Lower lobe of right lung (tissue), 2 donors: ENCODE measurements at regions not wholly inside any gene's neighbourhood (a gene's known extent, or its start where the extent isn't known, plus 50 kb on each side); places are given as distances from the start of the nearest gene placed in this dataset.

Experiments used
- ATAC-seq, 2 donors: fragments of 200-7000 bp; cut with Tn5 transposase; one replicate each; pipeline ENCODE4 v1.9.1; 2020 to 2022; ENCODE audit warnings: mild to moderate bottlenecking in 2 of 2, moderate library complexity in 2 of 2
- DNase-seq: peaks from one replicate; pipeline ENCODE4 v3.0.0-alpha.2; 2020
- H3K27ac ChIP-seq: fragments of 200-600 bp; one replicate; pipeline ENCODE4 v1.8.0; 2022
- H3K27me3 ChIP-seq: fragments of 200-600 bp; one replicate; pipeline ENCODE4 v1.8.0; 2022; ENCODE audit warnings: low read depth
- H3K36me3 ChIP-seq: fragments of 200-600 bp; one replicate; pipeline ENCODE4 v1.8.0; 2022; ENCODE audit warnings: mild to moderate bottlenecking
- H3K4me1 ChIP-seq: fragments of 200-600 bp; one replicate; pipeline ENCODE4 v1.8.0; 2022
- H3K4me3 ChIP-seq: fragments of 200-600 bp; one replicate; pipeline ENCODE4 v1.8.0; 2022; ENCODE audit warnings: mild to moderate bottlenecking
- H3K9me3 ChIP-seq: fragments of 200-600 bp; one replicate; pipeline ENCODE4 v1.8.0; 2022
- intact Hi-C: fragments of 100-400 bp; cut with DNase I; formaldehyde crosslinking; loops from one replicate; pipeline ENCODE4 v1.11.0; 2022
- TF ChIP-seq, protein P1 (sequence below): fragments of 200-600 bp; IDR thresholded peaks from one replicate; pipeline ENCODE4 v1.8.0; 2022; ENCODE audit warnings: antibody characterized with exemption, mild to moderate bottlenecking
- donor health status: DM: no; HTN: yes; CAD: no; lungs with severe emphysema.

DNA sequence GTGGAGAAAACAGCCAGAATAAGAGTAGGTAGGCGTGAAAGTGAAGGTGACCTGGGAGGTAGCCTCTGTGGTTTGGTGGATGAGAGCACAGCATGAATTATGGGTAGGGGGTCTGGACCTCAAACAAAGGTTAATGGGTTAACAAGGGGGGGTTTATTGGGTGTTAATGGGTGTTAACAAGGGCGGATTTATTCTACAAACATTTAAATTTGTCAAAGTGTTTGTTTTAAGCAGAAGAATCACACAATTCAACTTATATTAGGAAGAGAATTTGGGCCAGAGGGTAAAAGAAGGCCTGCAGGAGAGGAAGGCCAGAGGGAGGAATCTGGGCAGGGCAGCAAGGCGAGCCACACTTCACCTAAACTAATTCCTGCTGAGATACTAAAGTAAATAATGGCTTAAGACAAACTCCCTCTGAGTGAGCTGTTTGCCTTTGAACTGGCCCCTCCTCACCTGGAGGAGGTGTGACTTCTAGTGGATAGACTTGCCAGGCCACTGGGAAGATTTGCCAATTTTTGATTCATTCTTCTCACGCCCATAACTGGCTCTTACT lies 191.7 kb downstream of the GIPC2 start:
- Histone ChIP-seq H3K27ac (peak overlapping the region; percentile 41), H3K4me3 (no peak overlapping the region), H3K9me3 (no peaks in the 10 kb centered on the region), H3K27me3 (no peaks in the 10 kb centered on the region), H3K36me3 (no peaks in the 10 kb centered on the region), H3K4me1 (no peaks in the 10 kb centered on the region)
- intact Hi-C loops, result no loop called here
- ATAC-seq (peak; percentile 96), DNase-seq (peak; percentile 66)
- TF ChIP-seq, protein P1, sequence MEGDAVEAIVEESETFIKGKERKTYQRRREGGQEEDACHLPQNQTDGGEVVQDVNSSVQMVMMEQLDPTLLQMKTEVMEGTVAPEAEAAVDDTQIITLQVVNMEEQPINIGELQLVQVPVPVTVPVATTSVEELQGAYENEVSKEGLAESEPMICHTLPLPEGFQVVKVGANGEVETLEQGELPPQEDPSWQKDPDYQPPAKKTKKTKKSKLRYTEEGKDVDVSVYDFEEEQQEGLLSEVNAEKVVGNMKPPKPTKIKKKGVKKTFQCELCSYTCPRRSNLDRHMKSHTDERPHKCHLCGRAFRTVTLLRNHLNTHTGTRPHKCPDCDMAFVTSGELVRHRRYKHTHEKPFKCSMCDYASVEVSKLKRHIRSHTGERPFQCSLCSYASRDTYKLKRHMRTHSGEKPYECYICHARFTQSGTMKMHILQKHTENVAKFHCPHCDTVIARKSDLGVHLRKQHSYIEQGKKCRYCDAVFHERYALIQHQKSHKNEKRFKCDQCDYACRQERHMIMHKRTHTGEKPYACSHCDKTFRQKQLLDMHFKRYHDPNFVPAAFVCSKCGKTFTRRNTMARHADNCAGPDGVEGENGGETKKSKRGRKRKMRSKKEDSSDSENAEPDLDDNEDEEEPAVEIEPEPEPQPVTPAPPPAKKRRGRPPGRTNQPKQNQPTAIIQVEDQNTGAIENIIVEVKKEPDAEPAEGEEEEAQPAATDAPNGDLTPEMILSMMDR, result no peak

DNA sequence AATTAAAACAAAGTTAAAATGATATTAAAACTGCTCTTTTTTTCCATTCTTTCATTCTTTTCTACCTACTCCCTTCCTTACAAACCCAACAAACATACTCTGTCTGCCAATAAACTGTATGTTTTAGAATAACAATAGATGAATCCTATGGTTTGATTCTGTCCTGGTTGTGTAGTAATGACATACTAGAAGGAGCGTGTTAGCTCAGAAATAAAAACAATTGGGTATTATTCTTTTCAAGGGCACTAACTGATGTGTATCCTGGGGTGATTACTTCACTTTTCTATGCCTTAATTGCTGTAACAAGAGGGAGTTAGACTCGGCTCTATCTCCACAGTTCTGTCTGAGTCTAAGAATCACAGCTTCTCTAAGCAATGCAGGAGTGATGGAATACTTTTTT lies 194.4 kb downstream of the GIPC2 start:
- no peak overlapping the region for H3K4me3 ChIP-seq
- no peak overlapping the region for H3K27ac ChIP-seq
- ATAC-seq, result no peak
- intact Hi-C loops, result no loop called here
- TF ChIP-seq, protein P1, result no peak
- no peak for DNase-seq
- no peaks in the 10 kb centered on the region for H3K27me3 ChIP-seq
- H3K9me3 ChIP-seq, result no peaks in the 10 kb centered on the region
- H3K4me1 ChIP-seq, result no peaks in the 10 kb centered on the region
- no peaks in the 10 kb centered on the region for H3K36me3 ChIP-seq

DNA sequence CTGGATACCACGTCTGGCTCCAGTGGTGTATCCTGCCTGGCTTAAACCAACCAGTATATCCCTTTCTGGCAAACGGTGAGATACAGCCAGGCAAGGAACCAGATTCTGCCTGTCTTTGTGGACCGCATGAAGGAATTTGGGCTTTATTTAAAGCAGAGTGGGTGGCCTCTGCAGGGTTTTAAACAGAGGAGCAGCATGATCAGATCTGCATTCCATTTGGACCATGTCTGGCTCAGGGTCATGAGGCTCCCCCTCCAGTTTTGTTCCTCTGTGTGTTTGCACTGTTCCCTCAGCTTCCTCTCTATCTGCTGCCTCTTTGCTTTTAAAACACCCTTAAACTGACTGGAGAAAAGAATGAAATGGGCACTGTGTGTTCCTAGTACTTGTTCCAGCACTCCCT lies 195.0 kb downstream of the GIPC2 start:
- ATAC-seq, result no peak
- no peak for DNase-seq
- intact Hi-C loops, result no loop called here

DNA sequence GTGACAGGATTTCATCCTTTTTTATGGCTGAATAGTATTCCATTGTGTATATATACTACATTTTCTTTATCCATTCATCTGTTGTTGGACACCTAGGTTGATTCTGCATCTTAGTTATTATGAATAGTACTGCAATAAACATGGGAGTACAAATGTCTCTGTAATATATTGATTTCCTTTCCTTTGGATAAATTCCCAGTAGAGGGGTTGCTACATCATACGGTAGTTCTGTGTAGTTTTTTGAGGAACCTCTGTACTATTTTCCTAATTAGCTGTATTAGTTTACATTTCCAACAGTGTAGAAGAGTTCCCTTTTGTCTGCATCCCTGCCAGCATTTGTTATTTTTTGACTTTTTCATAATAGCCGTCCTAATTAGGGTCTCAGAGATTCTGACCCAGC lies 201.3 kb downstream of the GIPC2 start:
- DNase-seq (no peak), ATAC-seq (no peak)
- H3K4me1 ChIP-seq, result no peaks in the 10 kb centered on the region
- no peak overlapping the region for H3K27ac ChIP-seq
- H3K36me3 ChIP-seq, result no peaks in the 10 kb centered on the region
- TF ChIP-seq, protein P1, result no peak
- no peak overlapping the region for H3K4me3 ChIP-seq
- H3K27me3 ChIP-seq, result no peaks in the 10 kb centered on the region
- intact Hi-C loops, result no loop called here
- H3K9me3 ChIP-seq, result no peaks in the 10 kb centered on the region

More for the DNA sequence above, 195.0 kb downstream of the GIPC2 start:
- Histone ChIP-seq H3K4me3 (no peak overlapping the region), H3K27ac (no peak overlapping the region), H3K9me3 (no peaks in the 10 kb centered on the region), H3K4me1 (no peaks in the 10 kb centered on the region), H3K27me3 (no peaks in the 10 kb centered on the region), H3K36me3 (no peaks in the 10 kb centered on the region)
- TF ChIP-seq, protein P1, result no peak

DNA sequence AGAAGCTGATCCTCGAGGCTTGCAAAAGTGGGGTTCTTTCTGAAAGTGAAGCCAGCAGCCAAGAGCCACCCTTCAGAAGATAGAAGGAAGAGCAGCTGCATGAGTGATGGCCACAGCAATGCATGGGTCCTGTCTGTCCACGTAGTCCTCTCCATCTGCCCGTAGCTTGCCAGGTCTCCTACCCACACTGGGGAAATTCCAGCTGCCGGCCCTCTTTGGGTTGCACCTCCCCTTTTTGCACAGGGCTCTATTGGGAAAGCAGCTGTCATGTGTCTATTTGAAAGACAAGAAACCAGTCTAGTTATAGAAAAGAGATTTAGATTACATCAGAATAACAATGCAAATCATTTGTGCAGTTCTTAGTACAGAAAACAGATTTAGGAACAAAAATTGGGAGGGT lies 204.4 kb downstream of the GIPC2 start:
- Histone ChIP-seq H3K9me3 (no peaks in the 10 kb centered on the region), H3K4me1 (no peaks in the 10 kb centered on the region), H3K36me3 (no peaks in the 10 kb centered on the region), H3K4me3 (no peak overlapping the region), H3K27me3 (no peaks in the 10 kb centered on the region), H3K27ac (no peak overlapping the region)
- intact Hi-C loops, result no loop called here
- TF ChIP-seq, protein P1, result no peak
- DNase-seq (no peak), ATAC-seq (no peak)

DNA sequence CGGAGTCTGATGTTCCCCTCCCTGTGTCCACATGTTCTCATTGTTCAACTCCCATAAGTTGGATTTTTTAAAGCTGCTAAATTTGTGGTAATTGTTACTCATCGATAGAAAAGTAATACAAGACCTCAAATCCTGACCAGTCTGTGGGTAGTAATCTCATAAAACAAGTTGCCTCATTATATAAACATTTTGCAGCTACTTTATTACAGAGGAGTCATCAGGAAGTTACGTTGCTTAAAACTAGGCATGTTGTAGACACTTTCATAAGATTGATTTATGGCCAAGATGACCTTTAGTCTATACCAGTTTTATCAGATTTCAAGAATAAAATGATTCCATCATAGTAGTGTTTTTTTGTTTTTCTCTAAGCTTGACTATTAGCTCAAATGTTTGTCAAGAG lies 208.8 kb downstream of the GIPC2 start:
- TF ChIP-seq, protein P1, result no peak
- no peaks in the 10 kb centered on the region for H3K27me3 ChIP-seq
- ATAC-seq (no peak), DNase-seq (no peak)
- no peak overlapping the region for H3K4me3 ChIP-seq
- no peaks in the 10 kb centered on the region for H3K36me3 ChIP-seq
- no peaks in the 10 kb centered on the region for H3K9me3 ChIP-seq
- no peaks in the 10 kb centered on the region for H3K4me1 ChIP-seq
- no peak overlapping the region for H3K27ac ChIP-seq
- intact Hi-C loops, result no loop called here
